Naive B cell (primary cell): ENCODE measurements at regions not wholly inside any gene's neighbourhood (a gene's known extent, or its start where the extent isn't known, plus 50 kb on each side); places are given as distances from the start of the nearest gene placed in this dataset.

Experiments used
- ATAC-seq, 2 donors: fragments of 150-1000 bp; cut with Tn5 transposase; 2 replicates each; pipeline ENCODE4 v1.10.0; 2021; ENCODE audit warnings: low read depth in 2 of 2, mild to moderate bottlenecking in 2 of 2, moderate library complexity in 2 of 2
- DNase-seq: peaks from one replicate; pipeline ENCODE4 v3.0.0; 2022
- H3K27ac Mint-ChIP-seq, 6 donors: one replicate each; pipeline ENCODE4 v1.8.0; 2020 to 2022; ENCODE audit warnings: mild to moderate bottlenecking in 6 of 6, mixed read lengths in 6 of 6, moderate library complexity in 5 of 6, inconsistent platforms in 2 of 6
- H3K27me3 Mint-ChIP-seq, 3 donors: one replicate each; pipeline ENCODE4 v1.8.0; 2021 to 2022; ENCODE audit warnings: mixed read lengths in 3 of 3, mild to moderate bottlenecking in 1 of 3
- H3K36me3 Mint-ChIP-seq, 2 donors: one replicate each; pipeline ENCODE4 v1.8.0; 2020 to 2022; ENCODE audit warnings: mixed read lengths in 2 of 2, inconsistent platforms in 1 of 2, mild to moderate bottlenecking in 1 of 2
- H3K4me1 Mint-ChIP-seq, 3 donors: one replicate each; pipeline ENCODE4 v1.8.0; 2020 to 2022; ENCODE audit warnings: mixed read lengths in 3 of 3, inconsistent platforms in 1 of 3, mild to moderate bottlenecking in 1 of 3, moderate library complexity in 1 of 3
- H3K4me3 Mint-ChIP-seq, 8 donors: one replicate each; pipeline ENCODE4 v1.8.0; 2020 to 2022; ENCODE audit warnings: mild to moderate bottlenecking in 8 of 8, mixed read lengths in 8 of 8, moderate library complexity in 8 of 8, inconsistent platforms in 2 of 8
- H3K9me3 Mint-ChIP-seq, 7 donors: one replicate each; pipeline ENCODE4 v1.8.0; 2020 to 2022; ENCODE audit warnings: mixed read lengths in 7 of 7, mild to moderate bottlenecking in 5 of 7, inconsistent platforms in 2 of 7, moderate library complexity in 1 of 7

GRCh38 chr15:45428491-45428890 is 50.1 kb upstream of the GATM start:
- Mint-ChIP-seq H3K9me3 (no peaks in the 10 kb centered on the region), H3K4me1 (peaks cover 3 to 4% (median 4%) of the 10 kb centered on the region in 3 donors), H3K27me3 (peaks cover 0 to 8% (median 0%) of the 10 kb centered on the region in 3 donors), H3K36me3 (no peaks in the 10 kb centered on the region), H3K27ac (no peak overlapping the region), H3K4me3 (peak overlapping the region in 1 of 8 donors; percentile 13)
- ATAC-seq (no peak), DNase-seq (no peak)
